ENCODE measurements at regions not wholly inside any gene's neighbourhood (a gene's known extent, or its start where the extent isn't known, plus 50 kb on each side); places are given as distances from the start of the nearest gene placed in this dataset.
A peak's percentile ranks its signal among the peaks of the same experiment; 100 is the strongest.

DNA sequence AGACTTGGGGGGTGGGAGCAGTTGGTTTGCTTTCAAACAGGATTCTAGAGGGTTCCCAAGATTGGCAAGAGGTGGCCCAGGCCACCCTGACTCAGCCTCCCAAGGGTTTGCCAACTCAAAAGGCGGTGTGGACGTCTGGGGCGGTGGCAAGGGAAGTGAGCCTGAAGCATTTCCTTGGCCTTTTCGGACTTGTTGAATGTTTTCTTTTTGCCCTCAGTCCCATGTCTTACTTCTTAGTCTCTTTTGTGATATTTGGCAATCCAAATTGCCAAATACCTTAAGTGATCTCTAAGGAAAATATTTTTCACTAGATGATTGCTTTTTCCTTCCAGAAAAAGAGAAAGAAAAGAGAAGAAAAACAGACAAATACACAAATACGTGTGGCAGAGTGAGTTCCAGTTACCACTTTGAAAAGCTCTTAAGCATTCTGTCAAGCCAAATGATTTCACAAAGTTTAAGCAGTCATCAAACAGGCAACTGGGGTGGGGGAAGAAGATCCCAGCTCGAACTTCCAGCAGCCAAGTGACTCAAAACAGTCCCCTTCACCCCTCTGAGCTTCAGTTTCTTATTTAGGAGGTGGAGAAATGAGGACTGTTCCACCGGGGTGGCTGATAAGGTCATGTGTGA lies 374.6 kb upstream of the USP24 start:
- TF ChIP-seq EZH2 (IDR thresholded peaks at IDR 0.05; ENCODE audit: insufficient read depth, poor library complexity, severe bottlenecking) (no peak), EZH2phosphoT487 (IDR thresholded peaks at IDR 0.05; ENCODE audit: insufficient read depth, low read depth) (no peak)
- no peaks in the 10 kb centered on the region for H3K9me3 ChIP-seq (ENCODE audit: low read depth)
- H3K79me2 ChIP-seq (ENCODE audit: insufficient read depth) = no peaks in the 10 kb centered on the region
- H3F3A ChIP-seq (ENCODE audit: insufficient read depth) = peaks cover 22% of the 10 kb centered on the region
- H3K9me2 ChIP-seq (ENCODE audit: insufficient read depth) = no peaks in the 10 kb centered on the region
- H4K20me1 ChIP-seq (ENCODE audit: insufficient read depth) = no peaks in the 10 kb centered on the region
- peak overlapping the region; percentile 88 for H3K27ac ChIP-seq
- peaks cover 28% of the 10 kb centered on the region for H3K4me1 ChIP-seq (ENCODE audit: insufficient read depth)
- in situ Hi-C loops (cut with MboI) = no loop called here
- H3K4me2 ChIP-seq (ENCODE audit: unreplicated experiment) = peak overlapping the region; percentile 64
- WGBS, 2 experiments (ENCODE audit: low coverage in 1 of 2, low lambda C conversion rate in 2 of 2, missing lambda C conversion rate in 2 of 2) = 5 to 8% methylated on average over 7 of the region's 7 CpGs
- H3K27me3 ChIP-seq (replicated peaks; ENCODE audit: insufficient read depth) = no peaks in the 10 kb centered on the region
- H3K36me3 ChIP-seq (ENCODE audit: low read depth) = no peaks in the 10 kb centered on the region
- peak overlapping the region; percentile 84 for H2AFZ ChIP-seq
- H3K4me3 ChIP-seq = peak overlapping the region; percentile 21; the same call in 1 of the 2 replicates
- peak overlapping the region; percentile 66 for H3K9ac ChIP-seq
- peak; percentile 83 for DNase-seq

DNA sequence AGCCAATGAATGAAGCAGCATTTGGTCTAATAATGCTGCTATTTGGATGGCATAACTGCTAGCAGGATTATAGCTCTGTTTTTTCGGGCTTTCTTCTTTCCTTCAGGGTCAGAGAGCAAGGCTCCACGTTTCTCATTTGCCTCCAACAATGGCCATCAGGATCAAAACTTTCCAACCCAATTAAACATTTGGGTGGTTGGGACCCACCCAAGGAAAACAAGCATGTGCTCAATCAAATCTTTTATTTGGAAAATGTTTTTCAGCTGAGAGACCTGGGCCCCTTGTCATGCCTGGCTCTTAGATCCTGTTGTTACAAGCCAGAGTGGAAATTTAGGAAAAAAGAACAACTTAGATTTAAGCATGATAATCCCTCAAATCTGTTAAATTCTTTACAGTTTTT lies 373.1 kb upstream of the USP24 start:
- H3K9me3 ChIP-seq (ENCODE audit: low read depth) = no peaks in the 10 kb centered on the region

GRCh38 chr1:55586771-55587170 lies 371.6 kb upstream of the USP24 start:
- DNase-seq = no peak
- no peak overlapping the region for H2AFZ ChIP-seq
- no peaks in the 10 kb centered on the region for H3K27me3 ChIP-seq (replicated peaks; ENCODE audit: insufficient read depth)
- H3K9me3 ChIP-seq (ENCODE audit: low read depth) = no peaks in the 10 kb centered on the region
- H4K20me1 ChIP-seq (ENCODE audit: insufficient read depth) = no peaks in the 10 kb centered on the region
- no peaks in the 10 kb centered on the region for H3K36me3 ChIP-seq (ENCODE audit: low read depth)
- H3F3A ChIP-seq (ENCODE audit: insufficient read depth) = peaks cover 30% of the 10 kb centered on the region
- no peaks in the 10 kb centered on the region for H3K79me2 ChIP-seq (ENCODE audit: insufficient read depth)
- WGBS, 2 experiments (ENCODE audit: low coverage in 1 of 2, low lambda C conversion rate in 2 of 2, missing lambda C conversion rate in 2 of 2) = 66 to 78% methylated on average over 3 of the region's 3 CpGs
- H3K4me1 ChIP-seq (ENCODE audit: insufficient read depth) = peaks cover 38% of the 10 kb centered on the region
- no peak overlapping the region for H3K9ac ChIP-seq
- no peak overlapping the region for H3K4me2 ChIP-seq (ENCODE audit: unreplicated experiment)
- no peaks in the 10 kb centered on the region for H3K9me2 ChIP-seq (ENCODE audit: insufficient read depth)
- TF ChIP-seq EZH2phosphoT487 (IDR thresholded peaks at IDR 0.05; ENCODE audit: insufficient read depth, low read depth) = no peak
- no peak for TF ChIP-seq EZH2 (IDR thresholded peaks at IDR 0.05; ENCODE audit: insufficient read depth, poor library complexity, severe bottlenecking)
- in situ Hi-C loops (cut with MboI) = no loop called here
- no peak overlapping the region for H3K4me3 ChIP-seq
- no peak overlapping the region for H3K27ac ChIP-seq

More for the DNA sequence above, 373.1 kb upstream of the USP24 start:
- H3K36me3 ChIP-seq (ENCODE audit: low read depth) = no peaks in the 10 kb centered on the region
- no peaks in the 10 kb centered on the region for H3K27me3 ChIP-seq (replicated peaks; ENCODE audit: insufficient read depth)
- no peaks in the 10 kb centered on the region for H3K9me2 ChIP-seq (ENCODE audit: insufficient read depth)
- H3K4me3 ChIP-seq = no peak overlapping the region
- no peak for DNase-seq
- H3F3A ChIP-seq (ENCODE audit: insufficient read depth) = peaks cover 22% of the 10 kb centered on the region
- WGBS, 2 experiments (ENCODE audit: low coverage in 1 of 2, low lambda C conversion rate in 2 of 2, missing lambda C conversion rate in 2 of 2) = 18 to 40% methylated on average over 2 of the region's 2 CpGs
- no peak overlapping the region for H3K4me2 ChIP-seq (ENCODE audit: unreplicated experiment)
- H3K4me1 ChIP-seq (ENCODE audit: insufficient read depth) = peaks cover 31% of the 10 kb centered on the region
- in situ Hi-C loops (cut with MboI) = no loop called here
- no peak for TF ChIP-seq EZH2phosphoT487 (IDR thresholded peaks at IDR 0.05; ENCODE audit: insufficient read depth, low read depth)
- TF ChIP-seq EZH2 (IDR thresholded peaks at IDR 0.05; ENCODE audit: insufficient read depth, poor library complexity, severe bottlenecking) = no peak
- H2AFZ ChIP-seq = peak overlapping the region; percentile 84
- no peaks in the 10 kb centered on the region for H3K79me2 ChIP-seq (ENCODE audit: insufficient read depth)
- no peak overlapping the region for H3K9ac ChIP-seq
- H3K27ac ChIP-seq = no peak overlapping the region
- no peaks in the 10 kb centered on the region for H4K20me1 ChIP-seq (ENCODE audit: insufficient read depth)

GRCh38 chr1:55585402-55585792 lies 370.2 kb upstream of the USP24 start:
- Histone ChIP-seq H3K9ac (no peak overlapping the region), H4K20me1 (ENCODE audit: insufficient read depth) (no peaks in the 10 kb centered on the region), H3K27ac (no peak overlapping the region), H3K9me2 (ENCODE audit: insufficient read depth) (no peaks in the 10 kb centered on the region), H3K4me2 (ENCODE audit: unreplicated experiment) (no peak overlapping the region), H3K4me3 (no peak overlapping the region), H3K9me3 (ENCODE audit: low read depth) (no peaks in the 10 kb centered on the region), H2AFZ (peak overlapping the region; percentile 14; the same call in 1 of the 2 replicates), H3F3A (ENCODE audit: insufficient read depth) (peaks cover 37% of the 10 kb centered on the region), H3K4me1 (ENCODE audit: insufficient read depth) (peaks cover 45% of the 10 kb centered on the region), H3K79me2 (ENCODE audit: insufficient read depth) (no peaks in the 10 kb centered on the region), H3K27me3 (replicated peaks; ENCODE audit: insufficient read depth) (no peaks in the 10 kb centered on the region), H3K36me3 (ENCODE audit: low read depth) (no peaks in the 10 kb centered on the region)
- no peak for TF ChIP-seq EZH2 (IDR thresholded peaks at IDR 0.05; ENCODE audit: insufficient read depth, poor library complexity, severe bottlenecking)
- no peak for TF ChIP-seq EZH2phosphoT487 (IDR thresholded peaks at IDR 0.05; ENCODE audit: insufficient read depth, low read depth)
- in situ Hi-C loops (cut with MboI) = no loop called here
- DNase-seq = no peak
- 42 to 43% methylated on average over 3 of the region's 3 CpGs for WGBS, 2 experiments (ENCODE audit: low coverage in 1 of 2, low lambda C conversion rate in 2 of 2, missing lambda C conversion rate in 2 of 2)
